GM13976 (cell line): ENCODE measurements at regions not wholly inside any gene's neighbourhood (a gene's known extent, or its start where the extent isn't known, plus 50 kb on each side); places are given as distances from the start of the nearest gene placed in this dataset.

ENCODE experiments used
- DNase-seq: peaks from one replicate; pipeline ENCODE4 v3.0.0; 2012; ENCODE audit warnings: low spot score
- in situ Hi-C: fragments of 300-500 bp; cut with MboI; formaldehyde crosslinking; loops from one replicate; pipeline ENCODE4 v1.12.0; 2022; ENCODE audit warnings: low sequenced_read_pairs, mixed read lengths, inconsistent platforms; ENCODE audit not compliant: unreplicated experiment
- TF ChIP-seq, protein P1 (sequence below): IDR thresholded peaks from 2 replicates; pipeline ENCODE4 v1.5.1; 2012; ENCODE audit warnings: borderline replicate concordance, mild to moderate bottlenecking; ENCODE audit not compliant: insufficient read depth; ENCODE audit errors: extremely low read depth, missing control alignments, control extremely low read depth

GRCh38 chr6:153898360-153899059 is 140.5 kb upstream of the OPRM1 start:
- in situ Hi-C loops, result no loop called here

GRCh38 chr6:153882411-153882810 is 156.6 kb upstream of the OPRM1 start:
- in situ Hi-C loops, result no loop called here
- no peak for DNase-seq
- TF ChIP-seq, protein P1, sequence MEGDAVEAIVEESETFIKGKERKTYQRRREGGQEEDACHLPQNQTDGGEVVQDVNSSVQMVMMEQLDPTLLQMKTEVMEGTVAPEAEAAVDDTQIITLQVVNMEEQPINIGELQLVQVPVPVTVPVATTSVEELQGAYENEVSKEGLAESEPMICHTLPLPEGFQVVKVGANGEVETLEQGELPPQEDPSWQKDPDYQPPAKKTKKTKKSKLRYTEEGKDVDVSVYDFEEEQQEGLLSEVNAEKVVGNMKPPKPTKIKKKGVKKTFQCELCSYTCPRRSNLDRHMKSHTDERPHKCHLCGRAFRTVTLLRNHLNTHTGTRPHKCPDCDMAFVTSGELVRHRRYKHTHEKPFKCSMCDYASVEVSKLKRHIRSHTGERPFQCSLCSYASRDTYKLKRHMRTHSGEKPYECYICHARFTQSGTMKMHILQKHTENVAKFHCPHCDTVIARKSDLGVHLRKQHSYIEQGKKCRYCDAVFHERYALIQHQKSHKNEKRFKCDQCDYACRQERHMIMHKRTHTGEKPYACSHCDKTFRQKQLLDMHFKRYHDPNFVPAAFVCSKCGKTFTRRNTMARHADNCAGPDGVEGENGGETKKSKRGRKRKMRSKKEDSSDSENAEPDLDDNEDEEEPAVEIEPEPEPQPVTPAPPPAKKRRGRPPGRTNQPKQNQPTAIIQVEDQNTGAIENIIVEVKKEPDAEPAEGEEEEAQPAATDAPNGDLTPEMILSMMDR, result no peak

More at GRCh38 chr6:153898360-153899059, 140.5 kb upstream of the OPRM1 start:
- TF ChIP-seq, protein P1, result no peak
- DNase-seq, result no peak

- in situ Hi-C loops, result no loop called here
- TF ChIP-seq, protein P1, result no peak
- no peak for DNase-seq
Observed at GRCh38 chr6:153873541-153873940, 165.5 kb upstream of the OPRM1 start.

DNA sequence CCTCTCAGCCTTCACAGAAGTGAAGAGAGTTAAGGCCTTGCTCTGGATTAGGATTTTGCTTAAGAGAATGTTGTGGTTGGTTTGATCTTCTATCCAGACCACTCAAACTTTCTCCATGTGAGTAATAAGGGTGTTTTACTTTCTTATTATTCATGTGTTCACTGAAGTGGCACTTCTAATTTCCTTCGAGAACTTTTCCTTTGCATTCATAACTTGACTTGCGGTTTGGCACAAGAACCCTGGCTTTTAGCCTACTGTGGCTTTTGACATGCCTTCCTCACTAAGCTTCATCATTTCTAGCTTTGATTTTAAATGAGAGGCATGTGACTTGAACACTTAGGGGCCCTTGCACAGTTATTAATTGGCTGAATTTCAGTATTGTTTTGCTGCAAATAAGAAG is 166.1 kb upstream of the OPRM1 start:
- no peak for DNase-seq
- in situ Hi-C loops, result no loop called here
- TF ChIP-seq, protein P1, result no peak

- TF ChIP-seq, protein P1, result no peak
- DNase-seq, result no peak
- in situ Hi-C loops, result no loop called here
Observed at GRCh38 chr6:153862927-153863326, 176.1 kb upstream of the OPRM1 start.

- in situ Hi-C loops, result no loop called here
- DNase-seq, result no peak
- TF ChIP-seq, protein P1, result no peak
Observed at GRCh38 chr6:153862139-153862538, 176.9 kb upstream of the OPRM1 start.
